IPS-20b (cell line): ENCODE measurements at regions not wholly inside any gene's neighbourhood (a gene's known extent, or its start where the extent isn't known, plus 50 kb on each side); places are given as distances from the start of the nearest gene placed in this dataset.

ENCODE experiments used
- H3K27ac ChIP-seq: one replicate; pipeline ENCODE4 v1.5.1; 2013; ENCODE audit warnings: low read length
- H3K27me3 ChIP-seq: 2 replicates; pipeline ENCODE4 v1.6.1; 2013; ENCODE audit warnings: mild to moderate bottlenecking, low read length, inconsistent platforms; ENCODE audit not compliant: insufficient read depth
- H3K36me3 ChIP-seq: 2 replicates; pipeline ENCODE4 v1.6.1; 2013; ENCODE audit warnings: low read depth, mild to moderate bottlenecking, inconsistent platforms, low read length, moderate library complexity; ENCODE audit not compliant: insufficient read depth
- H3K4me1 ChIP-seq: 2 replicates; pipeline ENCODE4 v1.6.1; 2013; ENCODE audit warnings: mild to moderate bottlenecking, control low read depth, inconsistent platforms, low read length, moderate library complexity; ENCODE audit not compliant: insufficient read depth
- H3K4me3 ChIP-seq: 2 replicates; pipeline ENCODE4 v1.5.1; 2013; ENCODE audit warnings: mild to moderate bottlenecking, low read length, inconsistent platforms
- H3K9ac ChIP-seq: 2 replicates; pipeline ENCODE4 v1.6.1; 2013; ENCODE audit warnings: low read depth, mild to moderate bottlenecking, inconsistent platforms, low read length, moderate library complexity
- H3K9me3 ChIP-seq: 2 replicates; pipeline ENCODE4 v1.6.1; 2013; ENCODE audit warnings: mild to moderate bottlenecking, low read depth, low read length, inconsistent platforms; ENCODE audit not compliant: insufficient read depth

GRCh38 chr3:107028086-107028485 lies 349.2 kb upstream of the CCDC54 start:
- H3K27ac ChIP-seq = no peak overlapping the region
- H3K9me3 ChIP-seq = no peaks in the 10 kb centered on the region
- no peaks in the 10 kb centered on the region for H3K27me3 ChIP-seq
- H3K9ac ChIP-seq = no peak overlapping the region
- no peaks in the 10 kb centered on the region for H3K36me3 ChIP-seq
- H3K4me3 ChIP-seq = no peak overlapping the region
- H3K4me1 ChIP-seq = no peaks in the 10 kb centered on the region; the same call in 1 of the 2 replicates

- Histone ChIP-seq H3K9me3 (no peaks in the 10 kb centered on the region), H3K27ac (no peak overlapping the region), H3K27me3 (no peaks in the 10 kb centered on the region), H3K36me3 (no peaks in the 10 kb centered on the region), H3K4me3 (no peak overlapping the region), H3K4me1 (no peaks in the 10 kb centered on the region; the same call in 1 of the 2 replicates), H3K9ac (no peak overlapping the region)
These were observed 348.6 kb upstream of the CCDC54 start for GRCh38 chr3:107028626-107029025.

GRCh38 chr3:107032111-107032510 lies 345.1 kb upstream of the CCDC54 start:
- H3K36me3 ChIP-seq = no peaks in the 10 kb centered on the region
- no peak overlapping the region for H3K27ac ChIP-seq
- H3K4me1 ChIP-seq = no peaks in the 10 kb centered on the region
- peaks cover 4% of the 10 kb centered on the region; the same call in 1 of the 2 replicates for H3K9me3 ChIP-seq
- H3K27me3 ChIP-seq = no peaks in the 10 kb centered on the region
- no peak overlapping the region for H3K9ac ChIP-seq
- H3K4me3 ChIP-seq = no peak overlapping the region

- Histone ChIP-seq H3K36me3 (no peaks in the 10 kb centered on the region), H3K9ac (no peak overlapping the region), H3K27ac (no peak overlapping the region), H3K27me3 (no peaks in the 10 kb centered on the region), H3K4me1 (no peaks in the 10 kb centered on the region), H3K4me3 (no peak overlapping the region), H3K9me3 (peaks cover 14% of the 10 kb centered on the region; the same call in 1 of the 2 replicates)
These were observed 343.1 kb upstream of the CCDC54 start for GRCh38 chr3:107034142-107034541.

- peaks cover 14% of the 10 kb centered on the region; the same call in 1 of the 2 replicates for H3K9me3 ChIP-seq
- no peaks in the 10 kb centered on the region for H3K4me1 ChIP-seq
- H3K27ac ChIP-seq = no peak overlapping the region
- H3K4me3 ChIP-seq = no peak overlapping the region
- no peaks in the 10 kb centered on the region for H3K27me3 ChIP-seq
- H3K36me3 ChIP-seq = no peaks in the 10 kb centered on the region
- H3K9ac ChIP-seq = no peak overlapping the region
These were observed 342.1 kb upstream of the CCDC54 start for GRCh38 chr3:107035176-107035575.

- no peak overlapping the region for H3K4me3 ChIP-seq
- H3K9me3 ChIP-seq = no peaks in the 10 kb centered on the region
- no peaks in the 10 kb centered on the region for H3K4me1 ChIP-seq
- H3K27me3 ChIP-seq = no peaks in the 10 kb centered on the region
- no peaks in the 10 kb centered on the region for H3K36me3 ChIP-seq
- H3K9ac ChIP-seq = no peak overlapping the region
- H3K27ac ChIP-seq = no peak overlapping the region
These were observed 332.6 kb upstream of the CCDC54 start for GRCh38 chr3:107044677-107045076.

GRCh38 chr3:107045791-107046190 lies 331.4 kb upstream of the CCDC54 start:
- Histone ChIP-seq H3K27ac (no peak overlapping the region), H3K4me3 (no peak overlapping the region), H3K36me3 (no peaks in the 10 kb centered on the region), H3K9me3 (no peaks in the 10 kb centered on the region), H3K27me3 (no peaks in the 10 kb centered on the region), H3K4me1 (no peaks in the 10 kb centered on the region), H3K9ac (no peak overlapping the region)

GRCh38 chr3:107055181-107055942 lies 321.9 kb upstream of the CCDC54 start:
- no peak overlapping the region for H3K4me3 ChIP-seq
- H3K27ac ChIP-seq = no peak overlapping the region
- H3K4me1 ChIP-seq = no peaks in the 10 kb centered on the region
- no peaks in the 10 kb centered on the region for H3K36me3 ChIP-seq
- H3K9me3 ChIP-seq = no peaks in the 10 kb centered on the region
- H3K27me3 ChIP-seq = no peaks in the 10 kb centered on the region
- H3K9ac ChIP-seq = no peak overlapping the region

GRCh38 chr3:107061466-107061865 lies 315.8 kb upstream of the CCDC54 start:
- H3K4me1 ChIP-seq = peaks cover 14% of the 10 kb centered on the region; the same call in 1 of the 2 replicates
- H3K27me3 ChIP-seq = no peaks in the 10 kb centered on the region
- no peaks in the 10 kb centered on the region for H3K9me3 ChIP-seq
- no peak overlapping the region for H3K27ac ChIP-seq
- H3K36me3 ChIP-seq = no peaks in the 10 kb centered on the region
- no peak overlapping the region for H3K9ac ChIP-seq
- H3K4me3 ChIP-seq = no peak overlapping the region

- H3K9ac ChIP-seq = no peak overlapping the region
- no peaks in the 10 kb centered on the region for H3K27me3 ChIP-seq
- no peak overlapping the region for H3K4me3 ChIP-seq
- H3K36me3 ChIP-seq = no peaks in the 10 kb centered on the region
- H3K4me1 ChIP-seq = peaks cover 14% of the 10 kb centered on the region; the same call in 1 of the 2 replicates
- no peaks in the 10 kb centered on the region for H3K9me3 ChIP-seq
- H3K27ac ChIP-seq = peak overlapping the region; percentile 37
These were observed 314.9 kb upstream of the CCDC54 start for GRCh38 chr3:107062310-107062709.

GRCh38 chr3:107062787-107063186 lies 314.5 kb upstream of the CCDC54 start:
- Histone ChIP-seq H3K9ac (no peak overlapping the region; the same call in 1 of the 2 replicates), H3K9me3 (no peaks in the 10 kb centered on the region), H3K4me1 (peaks cover 14% of the 10 kb centered on the region; the same call in 1 of the 2 replicates), H3K36me3 (no peaks in the 10 kb centered on the region), H3K27ac (no peak overlapping the region), H3K4me3 (no peak overlapping the region), H3K27me3 (no peaks in the 10 kb centered on the region)

- no peaks in the 10 kb centered on the region for H3K9me3 ChIP-seq
- peaks cover 14% of the 10 kb centered on the region; the same call in 1 of the 2 replicates for H3K4me1 ChIP-seq
- H3K36me3 ChIP-seq = no peaks in the 10 kb centered on the region
- no peak overlapping the region for H3K4me3 ChIP-seq
- no peak overlapping the region; the same call in 1 of the 2 replicates for H3K9ac ChIP-seq
- no peaks in the 10 kb centered on the region for H3K27me3 ChIP-seq
- H3K27ac ChIP-seq = no peak overlapping the region
These were observed 313.9 kb upstream of the CCDC54 start for GRCh38 chr3:107063351-107063750.
